ENCODE measurements at regions not wholly inside any gene's neighbourhood (a gene's known extent, or its start where the extent isn't known, plus 50 kb on each side); places are given as distances from the start of the nearest gene placed in this dataset.

- Histone ChIP-seq H3K79me2 (ENCODE audit: control insufficient read depth, insufficient read depth, low read length) (no peaks in the 10 kb centered on the region), H2AFZ (ENCODE audit: insufficient read depth, low read depth, low read length, poor library complexity, severe bottlenecking) (no peak overlapping the region), H3K4me2 (replicated peaks; ENCODE audit: low read depth, low read length, poor library complexity, severe bottlenecking) (no peak overlapping the region), H3K9me3 (ENCODE audit: control extremely low read depth in 1 of 3, control insufficient read depth in 2 of 3, insufficient read depth in 1 of 3, low read length in 2 of 3) (peaks cover 0 to 2% (median 2%) of the 10 kb centered on the region in 3 donors), H3K4me3 (ENCODE audit: control extremely low read depth in 1 of 5, extremely low read depth in 1 of 5, insufficient read depth in 1 of 5, low read depth in 2 of 5, low read length in 4 of 5) (no peak overlapping the region), H3K9ac (ENCODE audit: low read length) (no peak overlapping the region), H3K4me1 (ENCODE audit: control insufficient read depth in 2 of 2, insufficient read depth in 2 of 2, low read length in 2 of 2) (no peaks in the 10 kb centered on the region), H3K27me3 (replicated peaks in 1 of 4; ENCODE audit: control extremely low read depth in 1 of 4, control insufficient read depth in 3 of 4, insufficient read depth in 4 of 4, low read length in 3 of 4) (no peaks in the 10 kb centered on the region), H4K20me1 (ENCODE audit: control insufficient read depth, insufficient read depth, low read length, poor library complexity, severe bottlenecking) (no peaks in the 10 kb centered on the region), H3K36me3 (replicated peaks in 1 of 2; ENCODE audit: control extremely low read depth in 1 of 2, control insufficient read depth in 1 of 2, extremely low read depth in 1 of 2, insufficient read depth in 2 of 2, low read length in 1 of 2) (no peaks in the 10 kb centered on the region), H3K27ac (ENCODE audit: low read length in 2 of 2) (no peak overlapping the region)
- no peak for TF ChIP-seq EZH2 (IDR thresholded peaks at IDR 0.05; ENCODE audit: borderline replicate concordance, insufficient read depth, low read depth, low read length, poor library complexity, severe bottlenecking)
- Mint-ChIP-seq H3K27ac (no peak overlapping the region), H3K9me3 (ENCODE audit: insufficient read depth) (peaks cover 6% of the 10 kb centered on the region), H3K4me3 (no peak overlapping the region), H3K4me1 (no peaks in the 10 kb centered on the region), H3K27me3 (no peaks in the 10 kb centered on the region)
- no peak for ATAC-seq (ENCODE audit: low read depth)
- no peak for DNase-seq
- ChIA-PET POLR2A (no interaction called here), CTCF (no interaction called here)
- no CpG with 5 or more reads among the region's 4 CpGs for WGBS (ENCODE audit: insufficient coverage)
- intact Hi-C loops (cut with micrococcal nuclease) = no loop called here
These were observed 131.9 kb upstream of the NR3C2 start for GRCh38 chr4:148574066-148574465.

- H3K4me2 ChIP-seq (replicated peaks; ENCODE audit: low read depth, low read length, poor library complexity, severe bottlenecking) = no peak overlapping the region
- WGBS (ENCODE audit: insufficient coverage) = 89% methylated on average over 3 of the region's 3 CpGs
- H3K79me2 ChIP-seq (ENCODE audit: control insufficient read depth, insufficient read depth, low read length) = no peaks in the 10 kb centered on the region
- Mint-ChIP-seq H3K4me3 (no peak overlapping the region), H3K27me3 (no peaks in the 10 kb centered on the region), H3K27ac (no peak overlapping the region), H3K4me1 (no peaks in the 10 kb centered on the region), H3K9me3 (ENCODE audit: insufficient read depth) (peaks cover 6% of the 10 kb centered on the region)
- intact Hi-C loops (cut with micrococcal nuclease) = no loop called here
- no peaks in the 10 kb centered on the region for H3K4me1 ChIP-seq (ENCODE audit: control insufficient read depth in 2 of 2, insufficient read depth in 2 of 2, low read length in 2 of 2)
- H3K9ac ChIP-seq (ENCODE audit: low read length) = no peak overlapping the region
- POLR2A ChIA-PET = no interaction called here
- no peaks in the 10 kb centered on the region for H4K20me1 ChIP-seq (ENCODE audit: control insufficient read depth, insufficient read depth, low read length, poor library complexity, severe bottlenecking)
- H3K36me3 ChIP-seq (replicated peaks in 1 of 2; ENCODE audit: control extremely low read depth in 1 of 2, control insufficient read depth in 1 of 2, extremely low read depth in 1 of 2, insufficient read depth in 2 of 2, low read length in 1 of 2) = no peaks in the 10 kb centered on the region
- ATAC-seq (ENCODE audit: low read depth) = no peak
- no peaks in the 10 kb centered on the region for H3K27me3 ChIP-seq (replicated peaks in 1 of 4; ENCODE audit: control extremely low read depth in 1 of 4, control insufficient read depth in 3 of 4, insufficient read depth in 4 of 4, low read length in 3 of 4)
- H3K4me3 ChIP-seq (ENCODE audit: control extremely low read depth in 1 of 5, extremely low read depth in 1 of 5, insufficient read depth in 1 of 5, low read depth in 2 of 5, low read length in 4 of 5) = no peak overlapping the region
- no peak for DNase-seq
- TF ChIP-seq CTCF (IDR thresholded peaks at IDR 0.05) = no peak
- no peak for TF ChIP-seq EZH2 (IDR thresholded peaks at IDR 0.05; ENCODE audit: borderline replicate concordance, insufficient read depth, low read depth, low read length, poor library complexity, severe bottlenecking)
- H3K27ac ChIP-seq (ENCODE audit: low read length in 2 of 2) = no peak overlapping the region
- CTCF ChIA-PET = no interaction called here
- no peak overlapping the region for H2AFZ ChIP-seq (ENCODE audit: insufficient read depth, low read depth, low read length, poor library complexity, severe bottlenecking)
- H3K9me3 ChIP-seq (ENCODE audit: control extremely low read depth in 1 of 3, control insufficient read depth in 2 of 3, insufficient read depth in 1 of 3, low read length in 2 of 3) = peaks cover 0 to 4% (median 3%) of the 10 kb centered on the region in 3 donors
These were observed 131.1 kb upstream of the NR3C2 start for GRCh38 chr4:148573296-148573695.

Data from B cell (primary cell).